GM23248 (cell line): ENCODE measurements at regions not wholly inside any gene's neighbourhood (a gene's known extent, or its start where the extent isn't known, plus 50 kb on each side); places are given as distances from the start of the nearest gene placed in this dataset.

Experiments
- DNase-seq: peaks from one replicate; pipeline ENCODE4 v3.0.0-alpha.2; 2015
- H2AFZ ChIP-seq: fragments of 200-600 bp; sonication (generic); 2 replicates; pipeline ENCODE4 v1.6.1; 2016; ENCODE audit warnings: antibody characterized with exemption
- H3F3A ChIP-seq: fragments of 200-600 bp; sonication (generic); 2 replicates; pipeline ENCODE4 v1.6.1; 2016; ENCODE audit warnings: mild to moderate bottlenecking, antibody characterized with exemption, mixed run types; ENCODE audit not compliant: insufficient read depth
- H3K27ac ChIP-seq: fragments of 200-600 bp; sonication (generic); 2 replicates; pipeline ENCODE4 v1.5.1; 2016; ENCODE audit warnings: mild to moderate bottlenecking
- H3K27me3 ChIP-seq: fragments of 200-600 bp; sonication (generic); replicated peaks from 2 replicates; pipeline ENCODE4 v1.6.1; 2016; ENCODE audit warnings: mild to moderate bottlenecking; ENCODE audit not compliant: insufficient read depth
- H3K36me3 ChIP-seq: fragments of 200-600 bp; sonication (generic); 2 replicates; pipeline ENCODE4 v1.6.1; 2016; ENCODE audit warnings: low read depth, mild to moderate bottlenecking
- H3K4me1 ChIP-seq: fragments of 200-600 bp; sonication (generic); 2 replicates; pipeline ENCODE4 v1.6.1; 2016; ENCODE audit warnings: mild to moderate bottlenecking; ENCODE audit not compliant: insufficient read depth
- H3K4me2 ChIP-seq: fragments of 200-600 bp; sonication (generic); one replicate; pipeline ENCODE4 v1.6.1; 2016; ENCODE audit warnings: mild to moderate bottlenecking; ENCODE audit not compliant: unreplicated experiment
- H3K4me3 ChIP-seq: fragments of 200-600 bp; sonication (generic); 2 replicates; pipeline ENCODE4 v1.5.1; 2016; ENCODE audit warnings: mild to moderate bottlenecking
- H3K79me2 ChIP-seq: fragments of 200-600 bp; sonication (generic); 2 replicates; pipeline ENCODE4 v1.6.1; 2016; ENCODE audit warnings: mild to moderate bottlenecking; ENCODE audit not compliant: insufficient read depth
- H3K9ac ChIP-seq: fragments of 200-600 bp; sonication (generic); 2 replicates; pipeline ENCODE4 v1.6.1; 2016; ENCODE audit warnings: mild to moderate bottlenecking
- H3K9me2 ChIP-seq: fragments of 200-600 bp; sonication (generic); 2 replicates; pipeline ENCODE4 v1.6.1; 2016; ENCODE audit warnings: mixed run types, mild to moderate bottlenecking, moderate library complexity; ENCODE audit not compliant: insufficient read depth
- H3K9me3 ChIP-seq: fragments of 200-600 bp; sonication (generic); one replicate; pipeline ENCODE4 v1.6.1; 2017; ENCODE audit warnings: low read depth
- H4K20me1 ChIP-seq: fragments of 200-600 bp; sonication (generic); 2 replicates; pipeline ENCODE4 v1.6.0; 2016; ENCODE audit not compliant: insufficient read depth
- EZH2 ChIP-seq: fragments of 200-600 bp; sonication (generic); IDR thresholded peaks from 2 replicates; pipeline ENCODE4 v1.6.1; 2018; ENCODE audit warnings: antibody characterized with exemption, mild to moderate bottlenecking; ENCODE audit not compliant: insufficient read depth, poor library complexity, severe bottlenecking
- EZH2phosphoT487 ChIP-seq: fragments of 200-600 bp; sonication (generic); IDR thresholded peaks from 2 replicates; pipeline ENCODE4 v1.6.1; 2018; ENCODE audit warnings: antibody characterized with exemption, moderate library complexity, mild to moderate bottlenecking, low read depth; ENCODE audit not compliant: insufficient read depth
- WGBS, 2 experiments: methylation state at CpG; one replicate each; pipeline ENCODE4 v1.1.6; 2015 to 2017; ENCODE audit warnings: low lambda C conversion rate in 2 of 2, low coverage in 1 of 2; ENCODE audit errors: missing lambda C conversion rate in 2 of 2; 5-methylcytosine and 5-hydroxymethylcytosine counted together
- in situ Hi-C: fragments of 300-500 bp; cut with MboI; formaldehyde crosslinking; loops from 2 replicates; pipeline ENCODE4 v1.15.0; 2020

DNA sequence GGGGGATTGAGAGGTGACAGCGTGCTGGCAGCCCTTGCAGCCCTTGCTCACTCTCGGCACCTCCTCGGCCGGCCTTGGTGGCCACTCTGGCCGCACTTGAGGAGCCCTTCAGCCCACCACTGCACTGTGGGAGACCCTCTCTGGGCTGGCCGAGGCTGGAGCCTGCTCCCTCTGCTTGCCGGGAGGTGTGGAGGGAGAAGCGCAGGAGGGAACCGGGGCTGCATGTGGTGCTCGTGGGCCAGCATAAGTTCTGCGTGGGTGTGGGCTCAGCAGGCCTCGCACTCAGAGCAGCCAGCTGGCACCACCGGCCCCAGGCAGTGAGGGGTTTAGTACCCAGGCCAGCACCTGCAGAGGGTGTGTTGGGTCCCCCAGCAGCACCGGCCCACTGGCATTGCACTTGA, 912.2 kb upstream of the ADGRB3 start:
- 42 to 47% methylated on average over 11 to 14 of the region's 14 CpGs for WGBS, 2 experiments
- H3K79me2 ChIP-seq, result no peaks in the 10 kb centered on the region
- no peak overlapping the region for H3K4me2 ChIP-seq
- no peak for DNase-seq
- H3K9me3 ChIP-seq, result no peaks in the 10 kb centered on the region
- H4K20me1 ChIP-seq, result no peaks in the 10 kb centered on the region
- H3K9me2 ChIP-seq, result no peaks in the 10 kb centered on the region
- H2AFZ ChIP-seq, result no peak overlapping the region
- no peak overlapping the region for H3K4me3 ChIP-seq
- no peaks in the 10 kb centered on the region for H3K36me3 ChIP-seq
- in situ Hi-C loops, result no loop called here
- no peaks in the 10 kb centered on the region for H3K27me3 ChIP-seq
- TF ChIP-seq EZH2phosphoT487, result no peak
- no peak for TF ChIP-seq EZH2
- H3K27ac ChIP-seq, result no peak overlapping the region
- H3K4me1 ChIP-seq, result no peaks in the 10 kb centered on the region
- H3K9ac ChIP-seq, result no peak overlapping the region
- H3F3A ChIP-seq, result no peaks in the 10 kb centered on the region

DNA sequence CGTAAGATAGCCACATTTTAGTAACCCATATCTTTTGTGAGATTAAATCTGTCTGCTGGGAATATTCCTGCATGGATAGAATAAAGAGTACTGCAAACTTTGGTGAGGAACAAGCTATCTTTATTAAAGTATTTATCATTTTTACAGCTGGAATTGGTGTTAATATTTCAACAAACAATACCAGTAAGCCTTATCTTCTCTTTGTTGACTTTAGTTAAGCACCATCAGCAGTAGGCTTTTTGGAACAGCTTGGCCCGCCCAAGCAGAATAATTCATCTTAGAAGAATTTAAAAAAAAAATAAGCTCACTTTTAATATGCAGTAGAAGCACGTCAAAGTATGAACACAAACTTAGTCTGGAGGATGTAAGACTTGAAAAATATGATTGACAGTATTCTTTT, 917.8 kb upstream of the ADGRB3 start:
- Histone ChIP-seq H4K20me1 (no peaks in the 10 kb centered on the region), H2AFZ (no peak overlapping the region), H3K79me2 (no peaks in the 10 kb centered on the region), H3K9me3 (no peaks in the 10 kb centered on the region), H3K27ac (no peak overlapping the region), H3F3A (no peaks in the 10 kb centered on the region), H3K9ac (no peak overlapping the region), H3K4me2 (no peak overlapping the region), H3K27me3 (no peaks in the 10 kb centered on the region), H3K4me3 (no peak overlapping the region), H3K36me3 (no peaks in the 10 kb centered on the region), H3K9me2 (no peaks in the 10 kb centered on the region), H3K4me1 (no peaks in the 10 kb centered on the region)
- TF ChIP-seq EZH2 (no peak), EZH2phosphoT487 (no peak)
- DNase-seq, result no peak
- in situ Hi-C loops, result no loop called here
- 18 to 20% methylated on average over 3 of the region's 3 CpGs for WGBS, 2 experiments

DNA sequence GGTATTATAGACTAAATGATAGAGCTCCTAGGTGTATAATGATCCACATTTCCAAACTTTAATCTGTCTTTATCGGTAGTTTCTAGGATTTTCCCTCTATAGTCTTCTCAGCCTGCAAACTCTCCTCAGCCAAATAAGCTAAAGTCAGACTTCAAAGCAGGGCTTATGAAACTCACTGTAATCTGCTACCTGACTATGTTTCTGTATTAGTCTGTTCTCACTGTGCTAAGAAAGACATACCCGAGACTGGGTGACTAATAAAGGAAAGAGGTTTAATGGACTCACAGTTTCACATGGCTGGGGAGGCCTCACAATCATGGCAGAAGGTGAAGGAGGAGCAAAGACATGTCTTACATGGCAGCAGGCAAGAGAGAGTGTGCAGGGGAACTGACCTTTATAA, 928.7 kb upstream of the ADGRB3 start:
- no peaks in the 10 kb centered on the region for H4K20me1 ChIP-seq
- no peaks in the 10 kb centered on the region for H3K9me3 ChIP-seq
- no peaks in the 10 kb centered on the region for H3K36me3 ChIP-seq
- no peaks in the 10 kb centered on the region for H3K79me2 ChIP-seq
- no peak overlapping the region for H3K9ac ChIP-seq
- no peaks in the 10 kb centered on the region for H3F3A ChIP-seq
- H3K27ac ChIP-seq, result no peak overlapping the region
- no peak overlapping the region for H2AFZ ChIP-seq
- DNase-seq, result no peak
- no peak overlapping the region for H3K4me3 ChIP-seq
- WGBS, 2 experiments, result 18 to 26% methylated on average over 2 of the region's 2 CpGs
- no peaks in the 10 kb centered on the region for H3K27me3 ChIP-seq
- no peaks in the 10 kb centered on the region for H3K9me2 ChIP-seq
- TF ChIP-seq EZH2phosphoT487 (no peak), EZH2 (no peak)
- no peaks in the 10 kb centered on the region for H3K4me1 ChIP-seq
- H3K4me2 ChIP-seq, result no peak overlapping the region
- in situ Hi-C loops, result no loop called here

DNA sequence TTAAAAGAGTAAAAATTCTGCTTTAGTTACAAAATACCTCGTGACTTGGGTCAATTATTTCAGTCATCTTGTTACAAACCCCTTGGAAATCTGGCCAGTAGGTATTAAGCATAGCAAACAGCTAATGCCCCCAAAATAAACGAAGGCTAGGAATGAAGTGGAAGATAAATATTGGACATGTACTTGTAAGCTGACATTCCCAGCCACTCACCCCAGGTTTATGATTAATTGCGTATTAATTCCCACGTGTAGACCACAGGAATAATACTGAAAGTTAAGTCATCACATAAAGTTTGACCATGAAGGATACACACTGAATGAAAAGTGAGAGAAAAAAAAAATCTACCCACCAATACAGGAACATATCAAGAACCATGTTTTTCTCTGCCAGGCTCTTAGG, 936.5 kb upstream of the ADGRB3 start:
- WGBS, 2 experiments, result 30 to 35% methylated on average over 4 of the region's 4 CpGs
- Histone ChIP-seq H3K79me2 (no peaks in the 10 kb centered on the region), H3K36me3 (no peaks in the 10 kb centered on the region), H3K27me3 (no peaks in the 10 kb centered on the region), H3K4me1 (no peaks in the 10 kb centered on the region), H3K9me3 (no peaks in the 10 kb centered on the region), H2AFZ (no peak overlapping the region), H3K4me2 (no peak overlapping the region), H3K9me2 (no peaks in the 10 kb centered on the region), H3K9ac (no peak overlapping the region), H3K27ac (no peak overlapping the region), H4K20me1 (no peaks in the 10 kb centered on the region), H3K4me3 (no peak overlapping the region), H3F3A (no peaks in the 10 kb centered on the region)
- no peak for DNase-seq
- in situ Hi-C loops, result no loop called here
- TF ChIP-seq EZH2 (no peak), EZH2phosphoT487 (no peak)

DNA sequence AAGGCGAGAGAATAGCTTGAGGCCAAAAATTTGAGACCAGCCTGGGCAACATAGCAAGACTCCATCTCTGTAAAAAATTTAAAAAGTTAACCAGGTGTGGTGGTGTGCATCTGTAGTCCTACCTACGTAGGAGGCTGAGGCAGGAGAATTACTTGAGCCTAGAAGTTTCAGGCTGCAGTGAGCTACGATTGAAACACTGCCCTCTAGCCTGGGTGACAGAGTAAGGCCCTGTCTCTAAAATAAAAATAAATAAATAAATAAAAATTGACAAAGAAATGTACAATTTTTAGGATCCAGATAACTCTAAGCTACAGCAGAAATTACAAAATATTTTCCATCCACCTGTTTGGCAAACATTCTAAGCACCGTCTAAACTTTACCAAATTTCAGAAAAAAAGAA, 941.0 kb upstream of the ADGRB3 start:
- Histone ChIP-seq H3K4me2 (no peak overlapping the region), H3K4me3 (no peak overlapping the region), H2AFZ (no peak overlapping the region), H3K27me3 (no peaks in the 10 kb centered on the region), H3K36me3 (no peaks in the 10 kb centered on the region), H3K79me2 (no peaks in the 10 kb centered on the region), H3K9me3 (no peaks in the 10 kb centered on the region), H3K27ac (no peak overlapping the region), H3K4me1 (no peaks in the 10 kb centered on the region), H3K9ac (no peak overlapping the region), H3K9me2 (no peaks in the 10 kb centered on the region), H3F3A (no peaks in the 10 kb centered on the region), H4K20me1 (no peaks in the 10 kb centered on the region)
- no peak for TF ChIP-seq EZH2
- no peak for TF ChIP-seq EZH2phosphoT487
- DNase-seq, result no peak
- 7% methylated on average over 4 of the region's 4 CpGs for WGBS, 2 experiments
- in situ Hi-C loops, result no loop called here
